GM12891 (cell line): ENCODE measurements at regions not wholly inside any gene's neighbourhood (a gene's known extent, or its start where the extent isn't known, plus 50 kb on each side); places are given as distances from the start of the nearest gene placed in this dataset.

Experiments used
- PAX5 ChIP-seq: IDR thresholded peaks from 2 replicates; pipeline ENCODE4 v1.6.1; 2011; ENCODE audit warnings: low read length, moderate library complexity, mild to moderate bottlenecking; ENCODE audit not compliant: insufficient read depth, severe bottlenecking
- POLR2A ChIP-seq: IDR thresholded peaks from 2 replicates; pipeline ENCODE4 v1.6.1; 2011; ENCODE audit warnings: low read depth, low read length, control low read depth
- POLR2AphosphoS5 ChIP-seq: IDR thresholded peaks from 2 replicates; pipeline ENCODE4 v1.6.1; 2011; ENCODE audit warnings: low read depth, low read length, control low read depth
- SPI1 ChIP-seq: IDR thresholded peaks from 2 replicates; pipeline ENCODE4 v1.6.1; 2011; ENCODE audit warnings: low read depth, low read length, control low read depth
- TAF1 ChIP-seq: IDR thresholded peaks from 2 replicates; pipeline ENCODE4 v1.6.1; 2011; ENCODE audit warnings: low read depth, low read length, control low read depth

DNA sequence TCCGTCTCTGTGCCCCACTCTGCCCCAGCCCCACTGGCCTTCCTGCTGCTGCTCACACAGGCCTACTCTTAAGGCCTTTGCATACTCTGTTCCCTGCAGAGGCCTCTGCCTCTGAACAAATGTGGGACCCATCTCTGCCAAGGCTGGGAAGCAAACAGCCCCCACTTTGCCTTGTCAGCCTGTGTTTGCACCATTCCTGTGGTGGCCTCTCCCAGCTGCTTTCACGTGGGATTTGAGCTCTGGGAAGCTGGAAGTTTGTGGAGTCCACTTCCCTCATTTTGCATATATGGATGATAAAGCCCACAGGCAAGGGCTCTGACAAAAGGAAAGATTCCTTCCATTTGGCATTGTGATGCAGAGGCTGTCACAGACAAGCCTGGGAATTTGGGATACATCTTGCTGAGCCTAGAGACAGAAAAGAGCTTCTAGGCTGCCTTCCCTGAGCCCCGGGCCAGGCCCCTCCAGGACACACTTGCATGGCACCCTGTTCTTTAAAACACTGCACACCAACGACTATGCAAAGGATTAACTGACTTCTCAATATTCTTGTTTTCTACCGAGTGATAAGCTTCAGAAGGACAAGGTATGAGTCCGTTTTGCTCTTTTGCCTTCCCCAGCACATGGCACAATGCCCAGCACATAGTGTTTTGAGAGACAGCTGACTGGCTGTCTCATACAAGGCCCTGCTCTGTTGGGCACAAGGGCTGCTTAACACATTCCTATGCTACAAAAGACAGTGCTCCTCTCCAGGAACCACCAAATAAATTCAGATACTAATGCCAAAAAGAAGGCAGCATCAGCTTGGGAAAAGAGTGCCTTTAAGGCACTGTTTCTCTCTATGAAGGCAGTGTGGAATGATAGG, 120.7 kb upstream of the TOPAZ1 start:
- TF ChIP-seq POLR2A (0 out of 2 replicates have a peak, but pooled peaks have one; percentile 30), POLR2AphosphoS5 (no peak; the same call in none of the 2 replicates), PAX5 (no peak), SPI1 (no peak), TAF1 (no peak)
